COLO668 (cell line): ENCODE measurements at regions not wholly inside any gene's neighbourhood (a gene's known extent, or its start where the extent isn't known, plus 50 kb on each side); places are given as distances from the start of the nearest gene placed in this dataset.
"Not testable (repeated sequence)": the region's sequence is repeated elsewhere in the genome, so short reads cannot be mapped to it uniquely, and the experiment has no call there.

Experiments used
- DNase-seq: peaks from one replicate; lab custom pipeline; 2025; ENCODE audit not compliant: unreplicated experiment; lab: John Stamatoyannopoulos, UW

- no peak for DNase-seq
Observed at GRCh38 chr9:82115900-82116299, 127.3 kb downstream of the SPATA31D1 start.

GRCh38 chr9:82116556-82116955 is 128.0 kb downstream of the SPATA31D1 start:
- DNase-seq = no peak

GRCh38 chr9:82117026-82117811 is 128.6 kb downstream of the SPATA31D1 start:
- DNase-seq = no peak

- no peak for DNase-seq
Observed at GRCh38 chr9:82122731-82123130, 134.2 kb downstream of the SPATA31D1 start.

- no peak for DNase-seq
Observed at GRCh38 chr9:82124090-82124489, 135.5 kb downstream of the SPATA31D1 start.

- no peak for DNase-seq
Observed at GRCh38 chr9:82126256-82126655, 137.7 kb downstream of the SPATA31D1 start.

- no peak for DNase-seq
Observed at GRCh38 chr9:82127465-82127864, 138.9 kb downstream of the SPATA31D1 start.

GRCh38 chr9:82128011-82128696 is 139.6 kb downstream of the SPATA31D1 start:
- no peak for DNase-seq

- DNase-seq = no peak
Observed at GRCh38 chr9:82129708-82130107, 141.1 kb downstream of the SPATA31D1 start.

- DNase-seq = no peak
Observed at GRCh38 chr9:82130331-82131042, 141.9 kb downstream of the SPATA31D1 start.

GRCh38 chr9:82131072-82131471 is 142.5 kb downstream of the SPATA31D1 start:
- no peak for DNase-seq

- no peak for DNase-seq
Observed at GRCh38 chr9:82132024-82132423, 143.5 kb downstream of the SPATA31D1 start.

GRCh38 chr9:82134010-82134409 is 145.4 kb downstream of the SPATA31D1 start:
- no peak for DNase-seq

GRCh38 chr9:82135106-82135505 is 146.5 kb downstream of the SPATA31D1 start:
- no peak for DNase-seq

GRCh38 chr9:82138081-82138480 is 149.5 kb downstream of the SPATA31D1 start:
- not testable (repeated sequence) for DNase-seq

- no peak for DNase-seq
Observed at GRCh38 chr9:82140471-82140870, 151.9 kb downstream of the SPATA31D1 start.

GRCh38 chr9:82144803-82145202 is 156.2 kb downstream of the SPATA31D1 start:
- no peak for DNase-seq

- DNase-seq = no peak
Observed at GRCh38 chr9:82146677-82147076, 158.1 kb downstream of the SPATA31D1 start.

- DNase-seq = no peak
Observed at GRCh38 chr9:82147798-82148425, 159.3 kb downstream of the SPATA31D1 start.

GRCh38 chr9:82148426-82148810 is 159.8 kb downstream of the SPATA31D1 start:
- DNase-seq = no peak

GRCh38 chr9:82148901-82149461 is 160.4 kb downstream of the SPATA31D1 start:
- peak; percentile 11 for DNase-seq
